HG03521 (cell line): ENCODE measurements at regions not wholly inside any gene's neighbourhood (a gene's known extent, or its start where the extent isn't known, plus 50 kb on each side); places are given as distances from the start of the nearest gene placed in this dataset.
"Not testable (repeated sequence)": the region's sequence is repeated elsewhere in the genome, so short reads cannot be mapped to it uniquely, and the experiment has no call there.

Experiments
- ATAC-seq: cut with Tn5 transposase; IDR thresholded peaks from one replicate; pipeline ENCODE4 v1.9.1; 2021; ENCODE audit warnings: mild to moderate bottlenecking, moderate library complexity; ENCODE audit not compliant: unreplicated experiment

GRCh38 chr6:113697632-113698410 is 159.3 kb upstream of the MARCKS start:
- peak; percentile 61 for ATAC-seq

- ATAC-seq = no peak
Observed at GRCh38 chr6:113699239-113699638, 157.9 kb upstream of the MARCKS start.

GRCh38 chr6:113701552-113702254 is 155.4 kb upstream of the MARCKS start:
- no peak for ATAC-seq

GRCh38 chr6:113707194-113707593 is 150.0 kb upstream of the MARCKS start:
- ATAC-seq = no peak

- no peak for ATAC-seq
Observed at GRCh38 chr6:113709936-113710509, 147.1 kb upstream of the MARCKS start.

- no peak for ATAC-seq
Observed at GRCh38 chr6:113713665-113714064, 143.5 kb upstream of the MARCKS start.

- ATAC-seq = no peak
Observed at GRCh38 chr6:113718588-113718987, 138.6 kb upstream of the MARCKS start.

- ATAC-seq = no peak
Observed at GRCh38 chr6:113719064-113719463, 138.1 kb upstream of the MARCKS start.

- no peak for ATAC-seq
Observed at GRCh38 chr6:113719545-113719944, 137.6 kb upstream of the MARCKS start.

GRCh38 chr6:113723182-113723581 is 134.0 kb upstream of the MARCKS start:
- ATAC-seq = no peak

GRCh38 chr6:113724927-113725326 is 132.2 kb upstream of the MARCKS start:
- not testable (repeated sequence) for ATAC-seq

- ATAC-seq = no peak
Observed at GRCh38 chr6:113731541-113731940, 125.6 kb upstream of the MARCKS start.

GRCh38 chr6:113732384-113732966 is 124.7 kb upstream of the MARCKS start:
- ATAC-seq = no peak

GRCh38 chr6:113733381-113733780 is 123.8 kb upstream of the MARCKS start:
- ATAC-seq = no peak

- no peak for ATAC-seq
Observed at GRCh38 chr6:113734982-113735381, 122.2 kb upstream of the MARCKS start.

GRCh38 chr6:113735491-113735890 is 121.7 kb upstream of the MARCKS start:
- no peak for ATAC-seq

- ATAC-seq = no peak
Observed at GRCh38 chr6:113736978-113737377, 120.2 kb upstream of the MARCKS start.

- ATAC-seq = no peak
Observed at GRCh38 chr6:113739041-113739655, 118.0 kb upstream of the MARCKS start.

- no peak for ATAC-seq
Observed at GRCh38 chr6:113741651-113742050, 115.5 kb upstream of the MARCKS start.

GRCh38 chr6:113742342-113742741 is 114.8 kb upstream of the MARCKS start:
- ATAC-seq = no peak

GRCh38 chr6:113744861-113745260 is 112.3 kb upstream of the MARCKS start:
- ATAC-seq = no peak
